ENCODE measurements at regions not wholly inside any gene's neighbourhood (a gene's known extent, or its start where the extent isn't known, plus 50 kb on each side); places are given as distances from the start of the nearest gene placed in this dataset.

DNA sequence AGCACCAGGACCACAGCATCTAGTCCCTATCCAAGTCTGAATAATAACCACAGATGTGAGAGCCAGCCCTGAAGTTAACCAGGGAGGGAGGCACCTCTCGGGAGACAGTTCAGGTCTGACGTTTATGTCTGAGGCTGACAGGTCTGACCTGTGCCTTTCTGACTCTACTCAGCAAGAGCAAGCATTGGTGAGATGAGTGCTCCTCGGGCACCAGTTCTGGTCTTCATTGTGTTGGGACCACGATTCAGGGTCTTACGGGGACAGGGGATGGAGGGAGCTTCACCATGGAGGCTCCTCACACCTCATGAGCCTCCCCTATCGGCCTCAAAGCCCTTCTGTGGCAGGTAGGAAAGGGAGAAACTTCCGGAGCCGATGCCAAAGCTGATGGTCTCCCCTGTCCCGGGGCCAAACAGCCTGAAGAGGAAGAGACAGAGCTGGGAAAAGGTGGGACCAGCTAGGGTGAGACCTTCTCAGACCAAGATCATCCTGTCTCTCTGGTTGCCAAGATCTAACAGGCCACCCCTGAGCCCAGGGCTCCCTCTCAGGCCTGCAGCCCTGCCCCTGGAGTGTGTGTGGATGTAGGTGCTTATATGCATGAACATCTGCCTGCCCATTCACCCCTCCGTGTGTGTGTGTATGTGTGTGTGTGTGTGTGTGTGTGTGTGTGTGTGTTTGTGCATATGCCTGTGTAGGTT is 170.5 kb downstream of the VEGFA start:
- DNase-seq (ENCODE audit: low read depth) = no peak
- no peak for TF ChIP-seq CTCF (IDR thresholded peaks at IDR 0.05; ENCODE audit: insufficient read depth, low read depth, low read length, missing control alignments)
- H3K4me3 ChIP-seq (ENCODE audit: low read length) = no peak overlapping the region

GRCh38 chr6:43940071-43940392 is 170.0 kb downstream of the VEGFA start:
- no peak for DNase-seq (ENCODE audit: low read depth)
- no peak overlapping the region for H3K4me3 ChIP-seq (ENCODE audit: low read length)
- TF ChIP-seq CTCF (IDR thresholded peaks at IDR 0.05; ENCODE audit: insufficient read depth, low read depth, low read length, missing control alignments) = no peak

- no peak for DNase-seq (ENCODE audit: low read depth)
- no peak for TF ChIP-seq CTCF (IDR thresholded peaks at IDR 0.05; ENCODE audit: insufficient read depth, low read depth, low read length, missing control alignments)
- no peak overlapping the region for H3K4me3 ChIP-seq (ENCODE audit: low read length)
These were observed 169.5 kb downstream of the VEGFA start for GRCh38 chr6:43939281-43940070.

GRCh38 chr6:43938178-43939105 is 168.4 kb downstream of the VEGFA start:
- no peak for TF ChIP-seq CTCF (IDR thresholded peaks at IDR 0.05; ENCODE audit: insufficient read depth, low read depth, low read length, missing control alignments)
- H3K4me3 ChIP-seq (ENCODE audit: low read length) = no peak overlapping the region
- no peak for DNase-seq (ENCODE audit: low read depth)

GRCh38 chr6:43937236-43938177 is 167.5 kb downstream of the VEGFA start:
- H3K4me3 ChIP-seq (ENCODE audit: low read length) = no peak overlapping the region
- no peak for DNase-seq (ENCODE audit: low read depth)
- TF ChIP-seq CTCF (IDR thresholded peaks at IDR 0.05; ENCODE audit: insufficient read depth, low read depth, low read length, missing control alignments) = no peak

GRCh38 chr6:43936476-43936875 is 166.5 kb downstream of the VEGFA start:
- no peak for DNase-seq (ENCODE audit: low read depth)
- H3K4me3 ChIP-seq (ENCODE audit: low read length) = no peak overlapping the region
- no peak for TF ChIP-seq CTCF (IDR thresholded peaks at IDR 0.05; ENCODE audit: insufficient read depth, low read depth, low read length, missing control alignments)

Measured in epithelial cell of esophagus (primary cell).